Activated T-helper 2 cell treated with anti-CD3 and anti-CD28 coated beads, Interferon-gamma antibody, Interleukin-2, Interleukin-4, amounts not matched to agents 10 μg/mL and 5 μg/mL and 100 μg/mL, durations not matched to agents 14 hours and 24 hours and 36 hours (primary cell): ENCODE measurements at regions not wholly inside any gene's neighbourhood (a gene's known extent, or its start where the extent isn't known, plus 50 kb on each side); places are given as distances from the start of the nearest gene placed in this dataset.

Experiments
- DNase-seq: peaks from one replicate; pipeline ENCODE4 v3.0.0; 2021; ENCODE audit warnings: low spot score
- H3K27ac Mint-ChIP-seq: one replicate; pipeline ENCODE4 v1.8.0; 2021; ENCODE audit warnings: mixed read lengths
- H3K27me3 Mint-ChIP-seq: one replicate; pipeline ENCODE4 v1.8.0; 2021; ENCODE audit warnings: low read depth, mixed read lengths
- H3K36me3 Mint-ChIP-seq: one replicate; pipeline ENCODE4 v1.8.0; 2021; ENCODE audit warnings: low read depth, mixed read lengths
- H3K4me1 Mint-ChIP-seq: one replicate; pipeline ENCODE4 v1.8.0; 2021; ENCODE audit warnings: low read depth, mixed read lengths
- H3K4me3 Mint-ChIP-seq: one replicate; pipeline ENCODE4 v1.8.0; 2021; ENCODE audit warnings: low read depth, mild to moderate bottlenecking, moderate library complexity, mixed read lengths
- H3K9me3 Mint-ChIP-seq: one replicate; pipeline ENCODE4 v1.8.0; 2021; ENCODE audit warnings: mixed read lengths
- intact Hi-C: fragments of 100-400 bp; cut with micrococcal nuclease; formaldehyde crosslinking; loops from one replicate; pipeline ENCODE4 v1.15.1; 2023

- DNase-seq = no peak
- no peaks in the 10 kb centered on the region for H3K9me3 Mint-ChIP-seq
- no peak overlapping the region for H3K27ac Mint-ChIP-seq
- intact Hi-C loops = loop anchor here (1.0 to 2.0 kb wide), 7 partner anchors 157 to 781 kb away; no protein-coding TSS in a partner anchor
- no peak overlapping the region for H3K4me3 Mint-ChIP-seq
- no peaks in the 10 kb centered on the region for H3K36me3 Mint-ChIP-seq
- peaks cover 41% of the 10 kb centered on the region for H3K4me1 Mint-ChIP-seq
- H3K27me3 Mint-ChIP-seq = no peaks in the 10 kb centered on the region
These were observed 55.9 kb upstream of the CREB1 start for GRCh38 chr2:207473931-207474235.

- H3K9me3 Mint-ChIP-seq = no peaks in the 10 kb centered on the region
- H3K27ac Mint-ChIP-seq = peak overlapping the region; percentile 44
- peaks cover 46% of the 10 kb centered on the region for H3K4me1 Mint-ChIP-seq
- H3K27me3 Mint-ChIP-seq = no peaks in the 10 kb centered on the region
- peak; percentile 24 for DNase-seq
- no peaks in the 10 kb centered on the region for H3K36me3 Mint-ChIP-seq
- no peak overlapping the region for H3K4me3 Mint-ChIP-seq
- intact Hi-C loops = loop anchor here (1.0 to 2.0 kb wide), 3 partner anchors 332 to 782 kb away; no protein-coding TSS in a partner anchor
These were observed 54.8 kb upstream of the CREB1 start for GRCh38 chr2:207474863-207475485.

GRCh38 chr2:207475546-207475945 is 54.2 kb upstream of the CREB1 start:
- H3K27ac Mint-ChIP-seq = no peak overlapping the region
- peaks cover 43% of the 10 kb centered on the region for H3K4me1 Mint-ChIP-seq
- no peaks in the 10 kb centered on the region for H3K9me3 Mint-ChIP-seq
- no peak for DNase-seq
- H3K36me3 Mint-ChIP-seq = no peaks in the 10 kb centered on the region
- H3K4me3 Mint-ChIP-seq = no peak overlapping the region
- H3K27me3 Mint-ChIP-seq = no peaks in the 10 kb centered on the region
- intact Hi-C loops = loop anchor here (1.0 to 2.0 kb wide), 3 partner anchors 333 to 783 kb away; no protein-coding TSS in a partner anchor

GRCh38 chr2:207477896-207478295 is 51.9 kb upstream of the CREB1 start:
- H3K4me3 Mint-ChIP-seq = no peak overlapping the region
- peaks cover 45% of the 10 kb centered on the region for H3K4me1 Mint-ChIP-seq
- no peaks in the 10 kb centered on the region for H3K9me3 Mint-ChIP-seq
- H3K27ac Mint-ChIP-seq = no peak overlapping the region
- intact Hi-C loops = no loop called here
- H3K36me3 Mint-ChIP-seq = no peaks in the 10 kb centered on the region
- DNase-seq = no peak
- H3K27me3 Mint-ChIP-seq = no peaks in the 10 kb centered on the region

GRCh38 chr2:207478572-207478971 is 51.2 kb upstream of the CREB1 start:
- H3K9me3 Mint-ChIP-seq = no peaks in the 10 kb centered on the region
- no peak overlapping the region for H3K4me3 Mint-ChIP-seq
- H3K27me3 Mint-ChIP-seq = no peaks in the 10 kb centered on the region
- H3K4me1 Mint-ChIP-seq = peaks cover 44% of the 10 kb centered on the region
- intact Hi-C loops = no loop called here
- H3K36me3 Mint-ChIP-seq = no peaks in the 10 kb centered on the region
- no peak overlapping the region for H3K27ac Mint-ChIP-seq
- DNase-seq = no peak

GRCh38 chr2:207479198-207479785 is 50.5 kb upstream of the CREB1 start:
- no peaks in the 10 kb centered on the region for H3K27me3 Mint-ChIP-seq
- intact Hi-C loops = no loop called here
- no peak overlapping the region for H3K4me3 Mint-ChIP-seq
- H3K27ac Mint-ChIP-seq = no peak overlapping the region
- H3K4me1 Mint-ChIP-seq = peaks cover 41% of the 10 kb centered on the region
- H3K9me3 Mint-ChIP-seq = no peaks in the 10 kb centered on the region
- DNase-seq = no peak
- no peaks in the 10 kb centered on the region for H3K36me3 Mint-ChIP-seq
